Esophagus muscularis mucosa (tissue), 4 donors: ENCODE measurements at regions not wholly inside any gene's neighbourhood (a gene's known extent, or its start where the extent isn't known, plus 50 kb on each side); places are given as distances from the start of the nearest gene placed in this dataset.

Source experiments
- DNase-seq: peaks from one replicate; pipeline ENCODE4 v3.0.0-alpha.2; 2017; ENCODE audit errors: extremely low spot score
- H3K27ac ChIP-seq, 4 donors: fragments of 200-600 bp; sonication (generic); replicated peaks in 1 of 4; 1 replicate in 3 of 4; 2 replicates in 1 of 4; pipeline ENCODE4 v1.5.1; 2016 to 2019; ENCODE audit warnings: mild to moderate bottlenecking in 1 of 4
- H3K27me3 ChIP-seq, 4 donors: fragments of 200-600 bp; sonication (generic); one replicate each; pipeline versions ENCODE4 v1.5.1 to v1.6.0; 2016 to 2019
- H3K36me3 ChIP-seq, 4 donors: fragments of 200-600 bp; sonication (generic); one replicate each; pipeline ENCODE4 v1.5.1; 2016 to 2019
- H3K4me1 ChIP-seq, 4 donors: fragments of 200-600 bp; sonication (generic); one replicate each; pipeline ENCODE4 v1.5.1; 2016 to 2019
- H3K4me3 ChIP-seq, 4 donors: fragments of 200-600 bp; sonication (generic); 1 replicate in 2 of 4; 2 replicates in 2 of 4; pipeline ENCODE4 v1.5.1; 2016 to 2019; ENCODE audit warnings: mild to moderate bottlenecking in 4 of 4, moderate library complexity in 1 of 4
- H3K9me3 ChIP-seq, 4 donors: fragments of 200-600 bp; sonication (generic); 1 replicate in 3 of 4; 2 replicates in 1 of 4; pipeline ENCODE4 v1.5.1; 2016 to 2019
- CTCF ChIP-seq, 3 experiments: fragments of 200-600 bp in 2 of 3; fragments of 450-650 bp in 1 of 3; sonication (generic) in 2 of 3; IDR thresholded peaks; one replicate each; pipeline ENCODE4 v1.5.1; 2017 to 2019; ENCODE audit warnings: antibody characterized with exemption in 3 of 3, mild to moderate bottlenecking in 2 of 3, moderate library complexity in 1 of 3
- EP300 ChIP-seq: sonication (generic); formaldehyde crosslinking; IDR thresholded peaks from one replicate; pipeline ENCODE4 v1.6.1; 2017; ENCODE audit warnings: antibody characterized with exemption
- POLR2A ChIP-seq: fragments of 450-650 bp; IDR thresholded peaks from one replicate; pipeline ENCODE4 v1.6.1; 2017; ENCODE audit warnings: antibody characterized with exemption, moderate library complexity, mild to moderate bottlenecking, low read depth
- POLR2AphosphoS5 ChIP-seq, 2 donors: sonication (generic); formaldehyde crosslinking; IDR thresholded peaks; one replicate each; pipeline ENCODE4 v1.6.1; 2017; ENCODE audit warnings: antibody characterized with exemption in 2 of 2
- WGBS: methylation state at CpG from one replicate; pipeline ENCODE4 v1.1.5; 2018; 5-methylcytosine and 5-hydroxymethylcytosine counted together
- intact Hi-C: fragments of 100-400 bp; cut with DNase I; formaldehyde crosslinking; loops from one replicate; pipeline ENCODE4 v1.15.1; 2023

DNA sequence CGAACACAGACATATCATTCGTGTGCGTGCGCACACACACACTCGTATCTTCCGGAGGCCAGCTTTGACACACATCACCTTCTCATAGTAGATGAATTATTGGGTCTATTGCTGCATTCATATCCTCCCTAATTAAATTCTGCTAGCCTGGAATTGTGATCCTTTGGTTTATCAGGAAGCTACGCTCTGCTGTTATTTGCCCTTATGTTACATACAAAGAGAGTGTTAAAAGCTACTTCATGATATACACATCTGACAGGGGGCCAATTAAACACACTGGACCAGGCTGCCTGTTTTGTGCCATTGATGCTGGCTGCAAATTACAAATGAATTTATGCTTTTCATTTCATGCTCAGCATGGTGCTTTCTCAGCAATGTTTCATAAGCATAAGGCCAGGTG, 252.0 kb downstream of the RHOU start:
- no peaks in the 10 kb centered on the region for H3K27me3 ChIP-seq
- 71% methylated on average over 7 of the region's 7 CpGs for WGBS
- H3K27ac ChIP-seq, result peak overlapping the region in 1 of 4 donors; percentile 53
- intact Hi-C loops, result no loop called here
- no peaks in the 10 kb centered on the region for H3K9me3 ChIP-seq
- peaks cover 22 to 69% (median 45%) of the 10 kb centered on the region in 4 donors for H3K4me1 ChIP-seq
- DNase-seq, result no peak
- no peak overlapping the region for H3K4me3 ChIP-seq
- H3K36me3 ChIP-seq, result no peaks in the 10 kb centered on the region
- no peak for TF ChIP-seq POLR2A
- TF ChIP-seq POLR2AphosphoS5 (IDR thresholded peaks at IDR 0.05), result no peak
- TF ChIP-seq CTCF (IDR thresholded peaks at IDR 0.05), result no peak
- TF ChIP-seq EP300, result no peak

- H3K4me3 ChIP-seq, result no peak overlapping the region
- no peaks in the 10 kb centered on the region for H3K36me3 ChIP-seq
- no peaks in the 10 kb centered on the region for H3K27me3 ChIP-seq
- H3K27ac ChIP-seq, result no peak overlapping the region
- 85% methylated on average over 14 of the region's 14 CpGs for WGBS
- no peak for DNase-seq
- peaks cover 22 to 69% (median 45%) of the 10 kb centered on the region in 4 donors for H3K4me1 ChIP-seq
- H3K9me3 ChIP-seq, result no peaks in the 10 kb centered on the region
- intact Hi-C loops, result no loop called here
- no peak for TF ChIP-seq POLR2AphosphoS5 (IDR thresholded peaks at IDR 0.05)
- TF ChIP-seq EP300, result no peak
- no peak for TF ChIP-seq CTCF (IDR thresholded peaks at IDR 0.05)
- no peak for TF ChIP-seq POLR2A
Measured at GRCh38 chr1:228987736-228988506, 252.6 kb downstream of the RHOU start.

- 77% methylated on average over 6 of the region's 6 CpGs for WGBS
- H3K27me3 ChIP-seq, result no peaks in the 10 kb centered on the region
- H3K9me3 ChIP-seq, result no peaks in the 10 kb centered on the region
- H3K4me1 ChIP-seq, result peaks cover 22 to 68% (median 43%) of the 10 kb centered on the region in 4 donors
- no peak overlapping the region for H3K27ac ChIP-seq
- H3K36me3 ChIP-seq, result no peaks in the 10 kb centered on the region
- DNase-seq, result no peak
- no peak overlapping the region for H3K4me3 ChIP-seq
- no peak for TF ChIP-seq CTCF (IDR thresholded peaks at IDR 0.05)
- no peak for TF ChIP-seq POLR2AphosphoS5 (IDR thresholded peaks at IDR 0.05)
- TF ChIP-seq POLR2A, result no peak
- TF ChIP-seq EP300, result no peak
- intact Hi-C loops, result no loop called here
Measured at GRCh38 chr1:228988664-228989063, 253.4 kb downstream of the RHOU start.

GRCh38 chr1:228989176-228989575, 253.9 kb downstream of the RHOU start:
- TF ChIP-seq EP300 (no peak), POLR2A (no peak), CTCF (IDR thresholded peaks at IDR 0.05) (no peak), POLR2AphosphoS5 (IDR thresholded peaks at IDR 0.05) (no peak)
- H3K36me3 ChIP-seq, result no peaks in the 10 kb centered on the region
- 94% methylated on average over 9 of the region's 9 CpGs for WGBS
- no peak overlapping the region for H3K4me3 ChIP-seq
- DNase-seq, result no peak
- peak overlapping the region in 1 of 4 donors; percentile 58 for H3K27ac ChIP-seq
- H3K27me3 ChIP-seq, result no peaks in the 10 kb centered on the region
- no peaks in the 10 kb centered on the region for H3K9me3 ChIP-seq
- intact Hi-C loops, result no loop called here
- H3K4me1 ChIP-seq, result peaks cover 22 to 63% (median 43%) of the 10 kb centered on the region in 4 donors

GRCh38 chr1:228989676-228989991, 254.4 kb downstream of the RHOU start:
- no peaks in the 10 kb centered on the region for H3K9me3 ChIP-seq
- no peaks in the 10 kb centered on the region for H3K36me3 ChIP-seq
- no peak overlapping the region for H3K4me3 ChIP-seq
- DNase-seq, result no peak
- H3K27me3 ChIP-seq, result no peaks in the 10 kb centered on the region
- H3K4me1 ChIP-seq, result peaks cover 22 to 63% (median 43%) of the 10 kb centered on the region in 4 donors
- H3K27ac ChIP-seq, result peak overlapping the region in 3 of 4 donors; percentile 16 to 73 (median 58)
- WGBS, result 95% methylated on average over 3 of the region's 5 CpGs
- intact Hi-C loops, result no loop called here
- TF ChIP-seq POLR2A, result no peak
- no peak for TF ChIP-seq EP300
- no peak for TF ChIP-seq CTCF (IDR thresholded peaks at IDR 0.05)
- TF ChIP-seq POLR2AphosphoS5 (IDR thresholded peaks at IDR 0.05), result no peak
